Fibroblast of villous mesenchyme (primary cell): ENCODE measurements at regions not wholly inside any gene's neighbourhood (a gene's known extent, or its start where the extent isn't known, plus 50 kb on each side); places are given as distances from the start of the nearest gene placed in this dataset.

Experiments used
- DNase-seq: peaks from one replicate; pipeline ENCODE4 v3.0.0-alpha.2; 2010; ENCODE audit warnings: low read depth
- H3K4me3 ChIP-seq: 2 replicates; pipeline ENCODE4 v1.5.1; 2011; ENCODE audit warnings: low read depth, mild to moderate bottlenecking, low read length
- TF ChIP-seq, protein P1 (sequence below): IDR thresholded peaks from 2 replicates; pipeline ENCODE4 v1.5.1; 2012; ENCODE audit warnings: low read depth, mild to moderate bottlenecking, low read length; ENCODE audit not compliant: insufficient read depth

DNA sequence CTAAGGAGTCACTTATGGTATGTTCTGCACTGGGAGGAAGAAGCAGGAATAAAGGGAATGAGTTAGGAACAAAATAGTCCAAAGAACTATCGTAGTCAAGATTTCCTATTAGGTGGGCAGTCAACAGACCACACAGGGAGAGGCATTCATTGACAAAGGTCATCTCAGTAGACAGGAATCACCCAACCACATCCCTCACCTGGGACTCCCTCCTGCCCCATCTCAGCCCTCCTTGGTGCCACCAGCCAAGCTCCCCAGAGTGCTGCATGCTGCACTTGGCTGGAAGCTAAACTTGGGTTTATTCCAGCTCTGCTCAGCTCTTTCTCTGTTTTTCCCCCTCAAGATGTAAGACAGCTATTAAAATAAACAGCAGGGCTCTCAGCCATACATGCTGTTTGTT lies 72.3 kb upstream of the CTNNB1 start:
- TF ChIP-seq, protein P1, sequence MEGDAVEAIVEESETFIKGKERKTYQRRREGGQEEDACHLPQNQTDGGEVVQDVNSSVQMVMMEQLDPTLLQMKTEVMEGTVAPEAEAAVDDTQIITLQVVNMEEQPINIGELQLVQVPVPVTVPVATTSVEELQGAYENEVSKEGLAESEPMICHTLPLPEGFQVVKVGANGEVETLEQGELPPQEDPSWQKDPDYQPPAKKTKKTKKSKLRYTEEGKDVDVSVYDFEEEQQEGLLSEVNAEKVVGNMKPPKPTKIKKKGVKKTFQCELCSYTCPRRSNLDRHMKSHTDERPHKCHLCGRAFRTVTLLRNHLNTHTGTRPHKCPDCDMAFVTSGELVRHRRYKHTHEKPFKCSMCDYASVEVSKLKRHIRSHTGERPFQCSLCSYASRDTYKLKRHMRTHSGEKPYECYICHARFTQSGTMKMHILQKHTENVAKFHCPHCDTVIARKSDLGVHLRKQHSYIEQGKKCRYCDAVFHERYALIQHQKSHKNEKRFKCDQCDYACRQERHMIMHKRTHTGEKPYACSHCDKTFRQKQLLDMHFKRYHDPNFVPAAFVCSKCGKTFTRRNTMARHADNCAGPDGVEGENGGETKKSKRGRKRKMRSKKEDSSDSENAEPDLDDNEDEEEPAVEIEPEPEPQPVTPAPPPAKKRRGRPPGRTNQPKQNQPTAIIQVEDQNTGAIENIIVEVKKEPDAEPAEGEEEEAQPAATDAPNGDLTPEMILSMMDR, result no peak
- DNase-seq, result no peak
- no peak overlapping the region for H3K4me3 ChIP-seq

DNA sequence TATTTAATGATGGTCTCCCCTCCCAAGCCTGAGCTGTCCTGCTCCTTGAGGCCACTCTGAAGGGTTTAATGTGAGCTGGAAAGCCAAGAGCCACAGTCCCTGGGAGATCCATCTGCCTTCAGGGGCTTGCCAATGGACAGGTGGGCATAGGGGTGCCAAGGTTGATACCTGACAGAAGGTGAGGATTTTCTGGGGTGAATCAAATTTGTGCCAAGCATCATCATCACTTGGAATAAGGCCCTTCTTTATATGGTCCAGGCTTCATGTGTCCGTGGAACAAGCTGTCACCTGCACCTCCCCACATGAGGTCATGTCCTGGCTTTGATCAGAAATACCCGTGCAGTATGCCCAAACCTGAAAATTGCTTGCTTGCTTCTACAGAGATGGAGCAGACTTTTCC lies 71.9 kb upstream of the CTNNB1 start:
- H3K4me3 ChIP-seq, result no peak overlapping the region
- TF ChIP-seq, protein P1, result no peak
- DNase-seq, result no peak

DNA sequence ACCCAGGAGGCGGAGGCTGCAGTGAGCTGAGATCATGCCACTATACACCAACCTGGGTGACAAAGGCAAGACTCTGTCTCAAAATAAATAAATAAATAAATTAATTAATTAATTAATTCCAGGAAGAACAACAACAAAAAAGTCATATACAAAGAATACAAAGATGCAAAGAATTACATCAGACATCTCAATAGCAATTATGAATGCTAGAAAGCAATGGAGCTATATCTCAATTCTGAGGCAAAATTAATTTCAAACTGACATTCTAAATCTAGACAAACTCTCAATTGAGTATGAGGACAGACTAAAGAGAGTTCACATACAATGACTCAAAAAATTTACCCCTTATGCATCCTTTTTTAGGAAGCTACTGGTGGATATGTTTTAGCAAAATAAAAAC lies 69.6 kb upstream of the CTNNB1 start:
- H3K4me3 ChIP-seq, result no peak overlapping the region
- no peak for DNase-seq
- TF ChIP-seq, protein P1, result no peak

DNA sequence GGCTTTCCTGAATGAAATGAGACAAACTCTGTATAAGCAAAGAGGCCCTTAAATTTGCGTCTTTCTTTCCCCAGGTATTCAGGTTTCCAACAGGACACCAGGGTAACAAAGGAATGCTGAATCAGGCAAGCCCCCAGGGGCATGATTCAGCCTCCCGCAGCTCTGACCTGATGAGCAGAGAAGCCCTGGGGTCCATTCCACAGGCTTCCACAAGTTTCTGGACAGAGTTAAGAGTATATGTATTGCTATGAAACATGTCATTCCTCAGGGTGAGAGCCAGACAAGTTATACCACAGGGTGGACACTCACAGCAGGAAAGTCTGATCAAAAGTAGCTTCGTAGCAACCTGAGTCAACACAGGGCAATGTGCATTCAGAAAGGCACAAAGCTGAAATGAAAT lies 68.1 kb upstream of the CTNNB1 start:
- no peak for DNase-seq
- no peak overlapping the region for H3K4me3 ChIP-seq
- TF ChIP-seq, protein P1, result no peak

DNA sequence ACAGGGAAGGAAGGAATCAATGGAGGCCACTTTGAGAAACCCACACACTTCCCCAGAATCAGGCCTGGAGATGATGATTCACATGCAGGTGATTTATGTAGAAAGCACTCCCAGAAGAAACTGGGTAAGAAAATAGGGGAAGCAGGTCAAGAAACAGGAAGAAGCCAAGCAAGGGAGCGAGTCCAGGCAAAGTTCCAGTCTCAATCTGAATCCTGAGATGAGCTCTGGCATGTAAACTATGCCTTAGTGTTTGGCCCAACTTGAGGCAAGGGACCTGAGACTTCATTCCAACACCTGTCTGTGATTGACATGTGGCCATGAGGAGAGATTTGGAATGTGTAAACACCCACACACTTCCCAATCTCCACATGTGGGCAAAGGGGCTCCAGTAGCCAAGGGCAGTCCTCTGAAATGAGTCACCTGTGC lies 61.6 kb upstream of the CTNNB1 start:
- no peak overlapping the region for H3K4me3 ChIP-seq
- TF ChIP-seq, protein P1, result no peak
- no peak for DNase-seq

DNA sequence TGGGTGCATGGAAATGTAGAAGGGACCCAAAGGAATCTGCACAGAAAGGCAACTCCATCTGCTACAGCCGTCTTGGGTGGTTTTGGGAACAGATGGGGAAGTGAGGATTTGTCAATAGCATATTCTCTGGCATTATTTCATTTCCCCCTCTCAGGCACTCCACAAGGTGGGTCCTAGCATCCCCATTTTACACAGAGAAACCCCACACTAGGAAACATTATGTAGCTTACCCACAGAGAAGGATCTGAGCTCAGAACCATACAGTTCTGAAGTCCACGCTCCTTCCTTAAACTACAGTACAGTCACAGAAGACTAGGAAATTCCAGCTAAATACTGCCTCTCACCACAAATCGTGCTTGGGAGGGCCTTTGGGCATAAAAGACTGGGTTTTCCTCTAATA lies 61.2 kb upstream of the CTNNB1 start:
- TF ChIP-seq, protein P1, result no peak
- no peak overlapping the region for H3K4me3 ChIP-seq
- no peak for DNase-seq

DNA sequence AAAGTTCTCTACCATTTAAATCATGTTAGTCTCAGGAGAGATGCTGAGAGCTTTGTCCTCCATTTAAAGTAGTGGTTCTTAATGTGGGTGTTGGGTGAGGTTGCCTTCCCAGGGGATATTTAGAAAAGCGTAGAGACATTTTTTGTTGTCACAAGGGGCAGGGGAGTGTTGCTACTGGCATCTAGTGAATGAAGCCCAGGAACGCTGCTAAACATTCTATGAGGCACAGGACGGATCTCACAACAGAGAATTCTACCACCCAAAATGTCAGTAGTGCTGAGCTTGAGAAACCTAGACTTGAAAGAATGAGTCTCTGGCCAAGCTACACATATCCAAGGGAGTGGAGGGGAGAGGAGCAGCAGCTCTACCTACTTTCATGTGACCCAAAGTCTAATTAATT lies 60.7 kb upstream of the CTNNB1 start:
- DNase-seq, result no peak
- no peak overlapping the region for H3K4me3 ChIP-seq
- TF ChIP-seq, protein P1, result no peak
